PFSK-1 (cell line): ENCODE measurements at regions not wholly inside any gene's neighbourhood (a gene's known extent, or its start where the extent isn't known, plus 50 kb on each side); places are given as distances from the start of the nearest gene placed in this dataset.

Experiments
- FOXP2 ChIP-seq: optimal IDR thresholded peaks from 2 replicates; pipeline ENCODE3; 2011; ENCODE audit warnings: borderline replicate concordance, control low read depth, inconsistent platforms; ENCODE audit not compliant: insufficient read depth; ENCODE audit errors: extremely low read length, extremely low read depth
- POLR2AphosphoS5 ChIP-seq: IDR thresholded peaks from 2 replicates; pipeline ENCODE4 v1.6.1; 2012; ENCODE audit warnings: low read depth, mild to moderate bottlenecking, control low read depth, low read length, moderate library complexity
- SIN3A ChIP-seq: IDR thresholded peaks from 2 replicates; pipeline ENCODE4 v1.6.1; 2012; ENCODE audit warnings: mild to moderate bottlenecking, low read length, moderate library complexity, borderline replicate concordance; ENCODE audit not compliant: insufficient read depth
- TAF1 ChIP-seq: IDR thresholded peaks from 2 replicates; pipeline ENCODE4 v1.6.1; 2012; ENCODE audit warnings: low read length, control low read depth, borderline replicate concordance; ENCODE audit not compliant: insufficient read depth
- TF ChIP-seq, protein P1 (sequence below), 2 experiments: IDR thresholded peaks; 2 replicates each; pipeline versions ENCODE4 v1.6.1 to v1.8.0; 2011 to 2012; ENCODE audit warnings: low read depth in 2 of 2, low read length in 2 of 2, control low read depth in 1 of 2, inconsistent platforms in 1 of 2, mild to moderate bottlenecking in 1 of 2, moderate library complexity in 1 of 2; ENCODE audit not compliant: insufficient read depth in 1 of 2

- TF ChIP-seq TAF1, result no peak
- TF ChIP-seq FOXP2, result no peak
- TF ChIP-seq SIN3A, result no peak
- TF ChIP-seq POLR2AphosphoS5, result no peak
- TF ChIP-seq, protein P1, sequence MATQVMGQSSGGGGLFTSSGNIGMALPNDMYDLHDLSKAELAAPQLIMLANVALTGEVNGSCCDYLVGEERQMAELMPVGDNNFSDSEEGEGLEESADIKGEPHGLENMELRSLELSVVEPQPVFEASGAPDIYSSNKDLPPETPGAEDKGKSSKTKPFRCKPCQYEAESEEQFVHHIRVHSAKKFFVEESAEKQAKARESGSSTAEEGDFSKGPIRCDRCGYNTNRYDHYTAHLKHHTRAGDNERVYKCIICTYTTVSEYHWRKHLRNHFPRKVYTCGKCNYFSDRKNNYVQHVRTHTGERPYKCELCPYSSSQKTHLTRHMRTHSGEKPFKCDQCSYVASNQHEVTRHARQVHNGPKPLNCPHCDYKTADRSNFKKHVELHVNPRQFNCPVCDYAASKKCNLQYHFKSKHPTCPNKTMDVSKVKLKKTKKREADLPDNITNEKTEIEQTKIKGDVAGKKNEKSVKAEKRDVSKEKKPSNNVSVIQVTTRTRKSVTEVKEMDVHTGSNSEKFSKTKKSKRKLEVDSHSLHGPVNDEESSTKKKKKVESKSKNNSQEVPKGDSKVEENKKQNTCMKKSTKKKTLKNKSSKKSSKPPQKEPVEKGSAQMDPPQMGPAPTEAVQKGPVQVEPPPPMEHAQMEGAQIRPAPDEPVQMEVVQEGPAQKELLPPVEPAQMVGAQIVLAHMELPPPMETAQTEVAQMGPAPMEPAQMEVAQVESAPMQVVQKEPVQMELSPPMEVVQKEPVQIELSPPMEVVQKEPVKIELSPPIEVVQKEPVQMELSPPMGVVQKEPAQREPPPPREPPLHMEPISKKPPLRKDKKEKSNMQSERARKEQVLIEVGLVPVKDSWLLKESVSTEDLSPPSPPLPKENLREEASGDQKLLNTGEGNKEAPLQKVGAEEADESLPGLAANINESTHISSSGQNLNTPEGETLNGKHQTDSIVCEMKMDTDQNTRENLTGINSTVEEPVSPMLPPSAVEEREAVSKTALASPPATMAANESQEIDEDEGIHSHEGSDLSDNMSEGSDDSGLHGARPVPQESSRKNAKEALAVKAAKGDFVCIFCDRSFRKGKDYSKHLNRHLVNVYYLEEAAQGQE (IDR thresholded peaks at IDR 0.05; ENCODE audit: insufficient read depth in 1 of 2, low read depth in 2 of 2, low read length in 2 of 2), result no peak
Measured at GRCh38 chr5:57402348-57402747, 80.3 kb downstream of the ACTBL2 start.

DNA sequence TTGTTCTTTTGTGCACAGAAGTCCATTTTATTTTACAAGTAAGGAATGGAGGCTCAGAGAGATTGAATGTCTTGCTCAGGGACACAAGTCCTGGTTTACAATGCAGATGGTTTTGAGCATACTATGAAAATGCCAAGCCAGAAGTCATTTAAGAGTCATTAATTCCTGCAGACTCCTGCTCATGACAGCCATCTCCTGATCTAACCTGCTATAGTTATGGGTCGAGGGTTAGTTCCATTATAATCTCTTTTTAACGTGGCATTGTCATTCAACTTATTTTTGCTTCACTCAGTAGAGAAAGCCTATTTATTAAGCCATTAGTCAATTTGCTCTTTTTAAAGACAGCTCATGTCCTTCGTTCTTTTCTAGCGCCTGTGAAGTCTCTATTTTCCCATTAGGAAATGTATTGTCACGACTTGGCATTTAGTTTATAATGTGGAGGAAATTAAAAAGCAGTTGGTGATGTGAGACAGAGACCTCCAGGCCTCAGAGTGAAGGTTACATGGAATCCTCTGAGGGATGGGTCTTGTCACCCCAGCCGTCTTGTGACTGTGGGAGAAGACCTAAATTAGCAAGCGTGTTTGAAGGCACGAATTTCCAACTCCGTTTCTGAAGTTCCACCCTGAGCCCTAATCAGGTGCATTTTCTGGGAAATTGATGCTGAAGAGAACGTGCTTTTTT, 84.1 kb downstream of the ACTBL2 start:
- TF ChIP-seq, protein P1 (IDR thresholded peaks at IDR 0.05; ENCODE audit: insufficient read depth in 1 of 2, low read depth in 2 of 2, low read length in 2 of 2), result no peak
- TF ChIP-seq TAF1, result no peak
- no peak for TF ChIP-seq POLR2AphosphoS5
- TF ChIP-seq SIN3A, result no peak
- no peak for TF ChIP-seq FOXP2

DNA sequence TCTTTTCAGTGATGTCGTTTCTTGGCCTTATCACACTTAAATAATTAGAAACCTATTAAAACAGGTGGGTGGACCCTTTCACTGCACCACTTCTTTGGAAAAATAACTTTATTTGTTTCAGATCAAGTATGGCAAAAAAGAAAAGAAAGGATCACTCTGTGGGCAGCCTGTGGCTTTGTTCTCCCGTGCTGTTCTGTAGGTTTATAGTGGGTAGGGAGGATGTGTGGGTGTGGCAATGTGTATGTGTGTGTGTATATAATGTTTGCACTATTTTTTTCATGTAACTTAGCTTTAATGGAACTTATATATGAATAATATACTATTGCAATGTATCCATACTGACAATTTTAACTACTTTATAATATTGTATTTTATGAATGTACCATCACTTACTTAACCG, 85.9 kb downstream of the ACTBL2 start:
- TF ChIP-seq POLR2AphosphoS5, result no peak
- TF ChIP-seq TAF1, result no peak
- TF ChIP-seq, protein P1 (IDR thresholded peaks at IDR 0.05; ENCODE audit: insufficient read depth in 1 of 2, low read depth in 2 of 2, low read length in 2 of 2), result no peak
- no peak for TF ChIP-seq SIN3A
- no peak for TF ChIP-seq FOXP2

DNA sequence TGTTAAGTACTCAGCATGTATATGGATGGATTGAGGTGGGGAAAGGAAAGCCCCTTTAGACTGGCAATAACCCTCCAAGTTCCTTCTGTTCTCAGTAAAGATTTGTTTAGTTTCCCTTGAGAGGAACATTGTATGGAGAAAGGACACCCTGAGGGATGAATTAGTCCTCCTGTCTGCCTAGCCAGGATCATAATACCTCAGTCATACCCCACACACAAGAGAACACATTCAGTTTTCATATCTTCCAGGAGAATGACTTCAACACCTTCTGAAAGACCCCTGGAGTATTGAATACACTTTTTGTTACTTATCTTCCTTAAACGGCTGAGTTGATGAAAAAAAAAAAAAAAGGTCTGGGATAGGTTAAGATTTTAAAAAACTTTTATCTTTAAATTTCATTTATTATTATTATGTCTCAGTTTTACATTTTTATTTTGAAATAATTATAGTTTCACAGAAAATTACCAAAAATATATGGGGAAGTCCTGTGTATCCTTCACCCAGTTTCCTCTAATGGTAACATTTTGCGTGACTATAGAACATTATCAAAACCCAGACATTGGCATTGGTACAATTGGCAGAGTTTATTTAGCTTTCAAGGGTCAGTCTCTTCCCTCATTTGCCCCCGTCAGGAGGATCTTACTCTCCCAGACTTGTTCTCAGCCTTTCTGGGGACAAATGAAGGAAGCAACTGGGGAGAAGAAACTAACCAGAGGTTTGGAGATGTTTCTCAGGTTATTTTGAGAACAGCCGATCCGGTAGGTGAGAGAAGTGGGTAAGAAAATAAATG, 88.0 kb downstream of the ACTBL2 start:
- TF ChIP-seq SIN3A (no peak), FOXP2 (no peak), TAF1 (no peak), POLR2AphosphoS5 (no peak)
- TF ChIP-seq, protein P1 (IDR thresholded peaks at IDR 0.05; ENCODE audit: insufficient read depth in 1 of 2, low read depth in 2 of 2, low read length in 2 of 2), result no peak
